GM23248 (cell line): ENCODE measurements at regions not wholly inside any gene's neighbourhood (a gene's known extent, or its start where the extent isn't known, plus 50 kb on each side); places are given as distances from the start of the nearest gene placed in this dataset.

Source experiments
- EZH2 ChIP-seq: fragments of 200-600 bp; sonication (generic); IDR thresholded peaks from 2 replicates; pipeline ENCODE4 v1.6.1; 2018; ENCODE audit warnings: antibody characterized with exemption, mild to moderate bottlenecking; ENCODE audit not compliant: insufficient read depth, poor library complexity, severe bottlenecking
- EZH2phosphoT487 ChIP-seq: fragments of 200-600 bp; sonication (generic); IDR thresholded peaks from 2 replicates; pipeline ENCODE4 v1.6.1; 2018; ENCODE audit warnings: antibody characterized with exemption, moderate library complexity, mild to moderate bottlenecking, low read depth; ENCODE audit not compliant: insufficient read depth

- no peak for TF ChIP-seq EZH2phosphoT487
- no peak for TF ChIP-seq EZH2
These were observed 105.8 kb downstream of the DIO2 start for GRCh38 chr14:80105488-80105994.
